HG03520 (cell line): ENCODE measurements at regions not wholly inside any gene's neighbourhood (a gene's known extent, or its start where the extent isn't known, plus 50 kb on each side); places are given as distances from the start of the nearest gene placed in this dataset.

Source experiments
- ATAC-seq: cut with Tn5 transposase; IDR thresholded peaks from one replicate; pipeline ENCODE4 v1.9.1; 2021; ENCODE audit warnings: mild to moderate bottlenecking, moderate library complexity; ENCODE audit not compliant: unreplicated experiment

- ATAC-seq = no peak
Measured at GRCh38 chr5:167702014-167702413, 589.4 kb upstream of the WWC1 start.

GRCh38 chr5:167708449-167708848, 583.0 kb upstream of the WWC1 start:
- ATAC-seq = no peak

- ATAC-seq = peak; percentile 79
Measured at GRCh38 chr5:167709625-167710024, 581.8 kb upstream of the WWC1 start.

DNA sequence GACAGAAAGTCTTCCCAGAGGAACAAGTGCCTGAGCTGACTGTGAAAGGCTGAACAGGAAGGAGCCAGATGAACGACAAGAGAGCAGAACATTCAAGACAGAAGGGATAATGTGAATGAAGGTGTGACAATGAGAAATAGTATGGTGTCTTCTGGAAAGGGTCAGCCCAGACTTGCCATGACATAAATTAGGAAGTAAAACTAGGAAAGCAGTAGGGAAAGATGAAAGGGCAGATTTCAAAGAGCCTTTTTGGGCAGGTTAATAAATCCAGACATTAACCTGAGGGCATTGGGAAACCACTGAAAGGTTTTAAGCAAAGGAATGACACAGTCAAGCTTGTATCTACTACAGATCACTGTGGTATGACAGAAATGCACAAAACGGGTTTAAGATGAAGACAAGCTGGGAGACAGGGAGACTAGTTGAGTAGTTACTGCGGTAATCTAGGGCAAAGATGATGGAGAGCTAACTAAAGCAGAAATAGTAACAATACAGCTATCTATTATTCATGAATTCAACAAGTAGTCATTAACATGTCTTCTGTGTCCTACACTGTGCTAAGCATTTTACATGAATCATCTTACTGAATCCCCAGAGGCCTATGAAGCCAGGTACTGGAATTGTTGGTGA, 580.9 kb upstream of the WWC1 start:
- ATAC-seq = no peak

DNA sequence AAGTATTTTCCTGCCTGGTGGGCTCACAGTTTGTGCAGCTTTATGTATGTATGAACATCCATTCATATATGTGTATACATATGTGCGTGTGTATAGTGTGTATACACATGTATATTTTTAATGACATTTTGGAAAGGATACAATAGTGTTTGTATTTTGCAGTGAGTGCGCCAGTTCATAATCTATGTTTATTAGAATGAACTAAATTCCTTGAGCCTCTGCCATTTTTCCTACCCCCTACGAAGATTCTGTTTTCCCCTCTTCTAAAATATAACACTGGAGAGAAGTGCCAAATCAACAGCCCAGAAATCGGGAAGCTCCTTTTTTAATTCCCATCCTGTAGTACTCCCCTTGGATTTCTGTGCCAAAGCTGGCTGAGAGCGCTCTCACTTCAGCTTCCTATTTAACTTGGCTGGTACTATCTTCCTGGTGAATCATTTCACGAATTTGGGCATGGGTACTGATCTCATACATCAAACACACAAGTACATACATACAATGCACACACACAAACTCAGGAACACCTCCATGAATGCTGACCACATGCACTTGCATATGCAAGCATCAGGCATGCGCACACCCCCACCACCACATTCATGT, 578.4 kb upstream of the WWC1 start:
- ATAC-seq = no peak

DNA sequence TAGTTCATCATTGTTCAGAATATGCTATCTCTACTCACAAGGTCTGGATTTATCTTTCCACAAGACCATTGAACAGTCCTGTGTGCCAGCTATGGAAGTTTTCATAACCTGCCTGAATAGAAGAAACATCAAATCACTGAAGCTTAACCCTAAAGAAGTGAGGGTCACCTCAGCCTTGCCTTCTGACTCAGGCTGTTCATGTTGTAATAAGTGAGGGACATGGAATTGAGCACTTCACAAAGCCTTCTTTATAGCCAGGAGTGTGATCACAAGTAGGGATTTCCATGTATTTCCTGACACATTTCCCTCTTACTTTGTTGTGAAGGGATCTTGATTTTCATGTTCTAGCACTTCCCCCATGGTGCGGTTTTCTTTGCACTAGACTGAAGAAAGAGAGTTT, 577.5 kb upstream of the WWC1 start:
- no peak for ATAC-seq

DNA sequence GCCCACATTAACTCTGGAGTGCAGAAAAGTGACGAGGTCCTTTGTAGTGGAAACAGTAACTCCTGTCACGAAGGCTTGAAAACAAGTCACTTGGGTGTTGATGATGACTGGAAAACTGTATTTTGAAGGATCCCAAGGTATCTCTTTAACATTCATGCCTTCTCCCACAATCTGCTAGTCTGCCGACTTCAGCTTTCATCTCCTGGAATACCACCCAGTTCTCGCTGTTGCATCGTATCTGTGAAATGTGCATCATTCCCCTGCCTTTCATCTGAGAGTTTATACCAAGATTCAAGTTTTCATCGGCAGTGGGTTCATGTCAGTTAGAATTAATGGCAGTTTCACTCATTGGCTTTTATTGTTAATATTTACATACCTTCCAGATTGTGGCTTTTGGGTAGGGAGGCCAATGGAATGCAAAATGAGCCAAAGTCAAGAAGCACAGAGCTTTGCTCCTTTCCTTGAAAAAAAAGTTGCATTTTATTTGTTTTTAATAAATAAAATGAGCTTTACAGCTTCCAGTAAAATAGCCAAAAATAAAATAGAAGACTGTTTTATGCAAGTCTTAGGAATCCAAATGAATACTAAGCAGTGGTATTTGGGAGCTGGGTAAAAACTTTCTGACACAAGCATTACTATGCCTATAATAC, 575.2 kb upstream of the WWC1 start:
- no peak for ATAC-seq

GRCh38 chr5:167720259-167720658, 571.2 kb upstream of the WWC1 start:
- ATAC-seq = no peak

- no peak for ATAC-seq
Measured at GRCh38 chr5:167720676-167721260, 570.7 kb upstream of the WWC1 start.

DNA sequence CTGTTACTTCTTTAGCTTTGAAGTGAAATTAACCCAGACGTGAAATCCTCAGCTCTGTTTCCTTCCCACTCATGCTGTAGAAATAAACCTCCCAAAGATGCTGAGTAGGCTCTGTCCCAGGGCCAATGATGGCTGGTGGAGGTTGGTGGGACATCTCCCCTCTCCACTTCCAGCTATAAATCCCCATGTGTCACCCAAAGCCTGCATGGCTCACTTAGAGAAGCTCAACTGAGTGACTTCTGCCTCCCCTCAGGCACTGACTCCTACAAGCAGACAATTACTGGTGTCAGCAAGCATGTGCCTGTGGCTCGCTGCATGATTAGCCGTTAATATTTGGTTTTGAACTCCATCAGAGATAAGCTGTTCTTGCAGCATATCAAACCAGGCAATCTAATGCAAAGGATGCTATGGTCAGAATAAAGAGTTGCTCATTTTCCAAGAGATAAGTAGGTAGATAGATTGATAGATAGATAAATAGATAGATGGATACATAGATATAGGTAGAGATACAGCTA, 569.5 kb upstream of the WWC1 start:
- ATAC-seq = no peak

GRCh38 chr5:167723254-167723871, 568.1 kb upstream of the WWC1 start:
- peak; percentile 94 for ATAC-seq

DNA sequence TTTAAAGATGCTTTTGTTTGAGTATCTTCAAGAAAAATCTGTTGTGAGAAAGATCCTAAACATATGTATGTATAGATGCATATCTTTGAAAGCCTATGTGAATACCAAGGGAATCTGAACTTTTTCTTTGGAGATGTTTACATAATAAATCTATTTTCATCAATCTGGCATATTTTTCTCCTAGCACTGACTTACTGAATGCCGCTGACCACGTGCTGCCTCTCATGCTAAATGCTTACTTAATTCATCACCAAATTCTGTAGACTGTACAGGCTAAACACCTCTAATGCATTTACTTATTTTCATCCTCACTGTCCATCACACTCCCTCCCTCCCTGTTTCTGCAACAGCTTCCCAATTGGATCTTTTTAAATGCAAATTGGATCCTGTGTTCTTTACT, 566.2 kb upstream of the WWC1 start:
- no peak for ATAC-seq

DNA sequence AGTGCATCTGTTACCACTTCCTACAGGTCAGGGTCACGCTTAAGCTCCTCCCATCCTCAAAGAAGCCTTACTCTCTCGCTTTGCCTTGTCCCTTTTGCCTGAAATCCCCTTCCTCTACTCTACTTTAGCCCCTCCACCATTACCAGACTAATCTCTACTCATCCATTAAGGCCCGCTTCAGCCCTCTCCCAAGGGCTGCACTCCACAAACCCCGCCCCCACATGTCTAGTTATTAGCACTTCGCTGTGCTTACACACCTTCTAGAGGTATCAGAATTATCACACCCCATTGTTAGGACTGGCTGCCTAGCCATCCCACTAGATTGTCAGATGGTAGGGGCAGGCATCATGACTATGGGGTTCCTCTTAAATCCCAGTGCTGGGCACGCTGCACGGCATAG, 565.7 kb upstream of the WWC1 start:
- ATAC-seq = no peak

DNA sequence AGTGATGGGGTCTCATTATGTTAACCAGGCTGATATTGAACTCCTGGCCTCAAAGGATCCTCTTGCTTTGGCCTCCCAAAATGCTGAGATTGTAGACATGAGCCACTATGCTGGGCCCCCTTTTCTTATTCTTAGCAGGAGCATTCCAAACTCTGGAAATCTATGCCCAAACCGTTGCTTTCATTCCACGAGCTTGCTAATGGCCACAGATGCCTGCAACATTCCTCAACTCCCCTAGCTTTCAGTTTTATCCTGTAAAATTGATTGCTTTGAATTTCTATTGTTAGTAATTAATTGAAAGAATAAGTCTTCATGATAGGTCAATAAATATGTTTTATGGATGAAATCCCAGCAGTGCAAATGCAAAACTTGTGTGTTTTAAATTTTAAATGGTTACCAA, 564.8 kb upstream of the WWC1 start:
- no peak for ATAC-seq

GRCh38 chr5:167730121-167730520, 561.3 kb upstream of the WWC1 start:
- ATAC-seq = no peak

DNA sequence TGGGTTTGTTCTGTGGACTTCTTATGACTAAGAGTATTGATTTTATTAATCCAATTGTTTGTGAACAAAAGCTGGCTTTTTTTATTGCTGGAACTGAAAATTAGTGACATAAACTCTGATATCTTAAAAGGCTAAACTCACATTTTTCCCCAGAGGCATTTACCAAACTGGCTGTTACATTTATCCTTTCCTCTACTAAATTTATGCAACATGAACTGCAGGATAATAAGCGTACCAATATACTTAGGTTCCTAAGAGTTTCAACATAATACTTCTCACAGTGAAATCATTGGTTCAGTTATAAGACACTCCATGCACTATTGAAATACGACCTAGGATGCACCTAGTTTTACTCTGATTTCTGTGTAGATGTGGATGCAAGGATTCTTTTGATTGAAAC, 560.8 kb upstream of the WWC1 start:
- ATAC-seq = no peak

DNA sequence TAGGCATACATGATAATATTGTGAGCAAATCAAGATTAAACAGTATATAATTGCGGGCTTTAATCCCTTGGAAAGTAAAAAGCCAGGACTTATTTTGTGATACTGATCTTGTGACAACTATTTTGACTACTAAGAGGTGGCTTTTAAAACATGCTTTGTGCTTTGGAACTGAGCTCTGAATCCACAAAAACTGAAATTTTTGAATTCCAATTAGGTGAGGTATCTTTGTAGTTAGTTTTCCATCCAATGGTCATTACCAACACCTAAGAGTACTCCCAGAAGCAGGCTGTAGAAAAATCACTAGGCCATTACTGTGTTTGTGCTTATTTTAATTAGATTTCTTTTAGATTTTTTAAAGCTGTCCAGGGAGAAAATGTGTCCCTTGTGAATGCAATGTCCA, 559.5 kb upstream of the WWC1 start:
- no peak for ATAC-seq

DNA sequence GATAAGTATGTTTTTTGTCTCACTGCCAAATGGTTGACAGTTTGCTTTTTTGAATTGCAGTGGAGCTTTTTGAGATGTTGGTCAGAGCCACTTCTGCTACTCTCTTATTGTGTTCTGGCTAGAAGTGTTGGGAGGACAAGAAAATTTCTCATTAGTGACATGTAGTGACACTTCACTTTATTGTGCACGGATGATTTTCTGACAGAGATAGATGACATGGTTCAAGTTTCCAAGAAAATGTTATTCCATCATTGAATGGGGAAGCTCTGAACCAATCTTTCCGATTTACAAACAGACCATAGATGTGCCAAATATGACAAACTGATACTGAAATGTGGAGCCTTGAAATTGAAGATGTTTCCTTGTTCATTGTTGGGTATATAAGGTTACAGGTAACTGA, 558.9 kb upstream of the WWC1 start:
- ATAC-seq = no peak

DNA sequence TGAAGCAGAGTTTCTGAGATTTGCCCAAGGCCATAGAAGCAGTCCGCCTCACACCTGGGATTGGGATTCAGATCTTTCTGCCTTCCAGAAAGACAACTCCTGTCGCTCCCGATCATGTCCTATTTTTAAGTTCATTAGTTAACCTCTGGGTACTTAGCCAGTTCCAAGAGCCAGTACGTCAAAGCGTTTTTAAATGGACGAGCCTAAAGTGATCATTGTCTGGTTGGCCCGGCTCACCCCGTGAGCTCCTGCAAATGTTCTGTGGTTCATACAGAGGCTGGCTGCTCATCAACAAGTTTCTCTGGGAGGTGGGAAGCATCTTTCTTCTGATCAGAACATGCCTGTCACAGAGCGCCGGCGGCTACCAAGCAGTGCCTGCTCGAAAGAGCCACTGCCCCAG, 554.5 kb upstream of the WWC1 start:
- ATAC-seq = no peak

DNA sequence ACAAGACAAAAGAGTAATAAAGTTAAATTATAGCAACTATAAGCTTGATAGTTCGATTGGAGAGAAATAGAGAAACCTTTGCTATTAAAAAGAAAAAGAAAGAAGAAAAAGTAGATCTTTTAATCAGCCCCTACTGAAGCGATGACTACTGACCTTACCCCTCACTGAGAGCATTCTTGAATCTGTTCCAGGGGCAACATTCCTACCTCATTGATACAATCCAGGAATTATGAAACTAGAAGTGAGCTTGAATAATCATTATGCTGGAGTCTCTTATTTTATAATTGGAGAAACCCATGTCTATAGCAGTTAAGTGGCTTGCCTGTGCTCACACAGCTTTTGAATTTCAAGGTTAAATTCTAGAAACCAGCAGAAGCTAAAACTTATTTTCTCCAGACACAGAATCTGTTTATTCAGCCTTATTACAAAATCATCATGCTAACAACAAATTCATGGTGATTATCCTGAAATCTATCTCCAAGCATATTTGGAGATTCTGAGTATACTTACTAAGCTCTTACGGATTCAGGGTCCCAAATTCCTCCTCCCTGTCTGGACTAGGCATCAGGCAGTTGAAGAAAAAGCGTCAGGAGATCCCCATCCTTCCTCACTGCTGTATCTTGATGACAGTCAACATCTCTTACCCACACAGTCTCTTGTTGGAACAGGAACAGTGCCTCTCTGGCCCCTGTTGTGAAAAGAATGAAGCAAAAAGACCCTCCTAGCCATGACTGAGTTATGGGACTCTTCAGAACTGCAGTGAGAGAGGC, 547.6 kb upstream of the WWC1 start:
- ATAC-seq = no peak

- no peak for ATAC-seq
Measured at GRCh38 chr5:167745868-167746267, 545.6 kb upstream of the WWC1 start.
